Right cardiac atrium (tissue), 5 donors: ENCODE measurements at regions not wholly inside any gene's neighbourhood (a gene's known extent, or its start where the extent isn't known, plus 50 kb on each side); places are given as distances from the start of the nearest gene placed in this dataset.
"Not testable (repeated sequence)": the region's sequence is repeated elsewhere in the genome, so short reads cannot be mapped to it uniquely, and the experiment has no call there.

Experiments
- ATAC-seq, 2 donors: fragments of 200-7000 bp; cut with Tn5 transposase; one replicate each; pipeline versions ENCODE4 v1.8.0 to v1.9.1; 2020; ENCODE audit warnings: moderate library complexity in 2 of 2, mild to moderate bottlenecking in 1 of 2
- DNase-seq, 3 donors: peaks; one replicate each; pipeline ENCODE4 v3.0.0-alpha.2; 2020
- H3K27ac ChIP-seq: one replicate; pipeline ENCODE4 v1.5.1; 2013; ENCODE audit warnings: mild to moderate bottlenecking, low read length, control low read depth, moderate library complexity
- H3K27me3 ChIP-seq: one replicate; pipeline ENCODE4 v1.6.1; 2013; ENCODE audit not compliant: control insufficient read depth, insufficient read depth
- H3K4me1 ChIP-seq: one replicate; pipeline ENCODE4 v1.6.1; 2013; ENCODE audit warnings: low read length; ENCODE audit not compliant: control insufficient read depth, insufficient read depth
- H3K4me3 ChIP-seq: one replicate; pipeline ENCODE4 v1.5.1; 2013; ENCODE audit warnings: low read length, control low read depth
- H3K9me3 ChIP-seq: one replicate; pipeline ENCODE4 v1.6.1; 2013; ENCODE audit warnings: low read length; ENCODE audit not compliant: control insufficient read depth
- WGBS: extraction: QIAGEN DNeasy Blood & Tissue Kit; methylation state at CpG from one replicate; pipeline ENCODE4 v1.1.7; 2013; 5-methylcytosine and 5-hydroxymethylcytosine counted together
- intact Hi-C, 4 donors: fragments of 100-400 bp; cut with DNase I; formaldehyde crosslinking; loops; one replicate each; pipeline versions ENCODE4 v1.11.0 to v1.14.0; 2022 to 2023
- donor health status: healthy with polysubstance abuse.
- donor health status: DM: no; HTN: yes; CAD: no.
- donor health status: DM: no; HTN: no; CAD: no.
- donor health status: DM: no; HTN: yes; CAD: no; lungs with severe emphysema.
- donor health status: DM: yes; HTN: yes; CAD: no.

DNA sequence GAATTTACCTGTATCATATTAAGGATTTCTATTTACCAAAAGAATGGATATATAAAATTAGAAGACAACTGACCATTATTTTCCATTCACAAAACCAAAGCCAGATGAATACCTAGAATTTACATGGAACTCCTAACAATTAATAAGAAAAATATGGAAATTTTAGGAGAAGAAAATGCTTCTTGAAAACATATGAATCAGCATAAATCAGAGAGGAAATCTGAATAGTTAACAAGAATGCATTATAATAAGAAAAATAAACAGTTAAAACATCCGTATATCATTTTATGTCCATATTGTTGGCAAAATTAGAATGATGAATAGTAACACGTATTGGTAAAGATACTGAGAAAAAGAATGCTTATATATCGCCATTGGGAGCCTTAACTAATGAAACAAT lies 505.5 kb downstream of the NEBL start:
- no peaks in the 10 kb centered on the region for H3K4me1 ChIP-seq
- no peaks in the 10 kb centered on the region for H3K27me3 ChIP-seq
- H3K9me3 ChIP-seq: no peaks in the 10 kb centered on the region
- no peak overlapping the region for H3K27ac ChIP-seq
- no peak overlapping the region for H3K4me3 ChIP-seq
- intact Hi-C loops: no loop called here
- ATAC-seq (no peak), DNase-seq (no peak)
- 94% methylated on average over 3 of the region's 3 CpGs for WGBS

DNA sequence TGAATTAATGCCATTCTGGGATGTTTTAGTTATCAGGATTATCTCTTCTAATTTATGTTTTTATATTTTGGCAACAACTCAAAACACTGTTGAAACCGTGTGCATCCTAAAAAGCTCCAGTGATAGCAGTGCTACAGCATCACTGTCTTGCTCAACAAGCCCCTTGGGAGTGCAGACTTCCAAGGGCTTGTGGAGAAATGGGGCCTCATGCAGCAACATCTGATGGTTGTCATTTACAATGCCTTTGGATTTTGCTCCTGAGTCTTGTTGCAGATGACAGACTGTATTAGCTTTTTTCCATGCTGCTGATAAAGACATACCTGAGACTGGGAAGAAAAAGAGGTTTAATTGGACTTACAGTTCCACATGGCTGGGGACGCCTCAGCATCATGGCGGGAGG lies 515.4 kb downstream of the NEBL start:
- no peak overlapping the region for H3K27ac ChIP-seq
- no peaks in the 10 kb centered on the region for H3K9me3 ChIP-seq
- intact Hi-C loops: no loop called here
- 80% methylated on average over 3 of the region's 3 CpGs for WGBS
- no peak overlapping the region for H3K4me3 ChIP-seq
- H3K27me3 ChIP-seq: no peaks in the 10 kb centered on the region
- no peak for DNase-seq
- no peaks in the 10 kb centered on the region for H3K4me1 ChIP-seq
- ATAC-seq: no peak

DNA sequence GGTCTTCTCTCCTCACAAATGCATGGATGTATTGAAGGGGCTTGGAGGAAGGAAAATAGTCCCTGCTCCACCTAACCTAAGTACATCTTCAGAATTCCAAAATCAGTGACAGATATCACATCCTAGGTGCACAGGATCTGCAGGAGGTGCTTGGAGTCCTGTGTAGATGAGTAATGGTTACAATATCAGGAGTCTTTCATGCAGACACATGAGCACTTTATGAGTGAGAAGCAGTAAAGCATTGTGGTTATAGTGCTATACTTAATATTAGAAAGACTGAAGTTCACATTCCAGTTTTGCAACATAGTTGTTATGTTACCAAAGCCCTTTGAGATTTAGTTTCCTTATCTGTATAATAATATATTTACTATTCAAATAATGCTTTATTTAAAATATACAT lies 516.7 kb downstream of the NEBL start:
- Histone ChIP-seq H3K9me3 (no peaks in the 10 kb centered on the region), H3K27me3 (no peaks in the 10 kb centered on the region), H3K27ac (no peak overlapping the region), H3K4me3 (no peak overlapping the region), H3K4me1 (no peaks in the 10 kb centered on the region)
- ATAC-seq (no peak), DNase-seq (no peak)
- intact Hi-C loops: no loop called here

DNA sequence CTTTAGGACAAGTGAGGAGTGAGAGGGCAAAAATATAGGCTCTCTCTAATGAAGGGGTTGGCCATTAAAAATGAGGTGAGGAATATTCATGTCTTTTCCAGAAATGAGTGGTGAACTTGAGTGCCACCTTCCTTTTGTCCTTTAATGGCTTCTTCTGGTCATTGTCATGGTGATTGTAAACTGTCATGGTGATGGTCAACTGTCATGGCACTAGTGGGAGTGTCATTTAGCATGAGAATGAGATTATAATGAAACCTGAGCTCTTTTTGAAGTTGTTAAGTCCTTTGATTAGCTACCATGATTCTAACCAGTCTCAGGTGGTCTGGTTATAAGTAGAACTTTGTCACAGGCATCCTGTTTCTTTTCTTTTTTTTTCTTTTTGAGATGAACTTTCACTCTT lies 524.4 kb downstream of the NEBL start:
- no peaks in the 10 kb centered on the region for H3K27me3 ChIP-seq
- intact Hi-C loops: no loop called here
- no peak for ATAC-seq

DNA sequence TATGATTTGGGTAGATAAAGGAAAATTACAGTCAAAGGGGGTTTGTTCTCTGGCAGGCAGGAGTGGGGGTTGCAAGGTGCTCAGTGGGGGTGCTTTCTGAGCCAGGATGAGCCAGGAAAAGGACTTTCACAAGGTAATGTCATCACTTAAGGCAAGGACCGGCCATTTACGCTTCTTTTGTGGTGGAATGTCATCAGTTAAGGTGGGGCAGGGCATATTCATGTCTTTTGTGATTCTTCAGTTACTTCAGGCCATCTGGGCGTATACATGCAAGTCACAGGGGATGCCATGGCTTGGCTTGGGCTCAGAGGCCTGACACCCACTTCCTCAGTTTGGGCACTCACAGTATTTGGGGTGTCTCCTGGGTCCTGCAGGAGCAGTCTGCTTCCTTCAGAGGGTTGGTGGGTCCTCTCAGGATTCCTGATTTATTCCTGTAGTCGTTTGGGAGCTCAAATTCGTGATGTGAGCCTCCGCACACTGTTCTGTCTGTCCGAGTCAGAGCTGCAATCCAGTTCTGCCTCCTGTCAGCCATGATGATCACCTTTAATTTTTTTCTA lies 526.1 kb downstream of the NEBL start:
- H3K27ac ChIP-seq, H3K27me3 ChIP-seq, H3K9me3 ChIP-seq, DNase-seq, H3K4me1 ChIP-seq, H3K4me3 ChIP-seq, intact Hi-C loops, ATAC-seq: not testable (repeated sequence)
- 89% methylated on average over 7 of the region's 7 CpGs for WGBS

More for the DNA sequence above, 524.4 kb downstream of the NEBL start:
- H3K4me3 ChIP-seq: no peak overlapping the region
- H3K9me3 ChIP-seq: no peaks in the 10 kb centered on the region
- no peak overlapping the region for H3K27ac ChIP-seq
- no peak for DNase-seq
- H3K4me1 ChIP-seq: no peaks in the 10 kb centered on the region

DNA sequence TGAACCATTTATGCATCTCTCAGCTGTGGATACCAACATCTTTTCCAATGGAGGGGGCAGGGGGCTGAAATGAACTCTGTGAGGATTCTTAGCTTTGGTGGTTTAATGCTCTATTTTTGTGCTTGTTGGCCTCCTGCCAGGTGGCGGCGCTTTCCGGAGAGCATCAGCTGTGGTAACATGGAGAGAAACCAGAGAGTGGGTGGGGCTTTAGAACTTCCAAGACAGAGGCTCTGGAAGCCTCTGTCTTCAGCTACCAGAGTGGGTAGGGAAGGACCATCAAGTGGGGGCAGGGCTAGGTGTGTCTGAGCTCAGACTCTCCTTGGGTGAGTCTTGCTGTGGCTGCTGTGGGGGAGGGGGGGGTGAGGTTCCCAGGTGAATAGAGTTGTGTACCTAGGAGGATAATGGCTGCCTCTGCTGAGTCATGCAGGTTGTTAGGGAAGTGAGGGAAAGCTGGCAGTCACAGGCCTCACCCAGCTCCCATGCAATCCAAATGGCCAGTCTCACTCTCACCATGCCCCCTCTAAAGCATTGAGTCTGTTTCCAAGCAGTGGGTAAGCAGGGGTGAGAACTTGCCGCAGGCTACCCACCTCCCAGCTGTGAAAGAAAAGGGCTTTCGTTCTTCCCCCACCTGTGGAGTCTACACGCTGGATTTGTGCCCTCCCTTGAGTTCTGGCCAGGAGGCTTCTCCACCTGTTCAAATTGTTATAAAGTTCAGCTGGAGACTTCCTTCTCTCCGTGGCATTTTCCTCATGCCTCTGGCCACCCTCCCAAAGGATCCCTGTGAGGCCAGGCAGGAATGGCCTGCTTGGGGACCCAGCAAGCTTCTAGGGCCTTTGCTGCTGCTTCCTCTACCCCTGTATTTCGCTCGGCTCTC lies 527.0 kb downstream of the NEBL start:
- intact Hi-C loops: no loop called here
- Histone ChIP-seq H3K4me3 (no peak overlapping the region), H3K27ac (no peak overlapping the region), H3K9me3 (no peaks in the 10 kb centered on the region), H3K4me1 (no peaks in the 10 kb centered on the region), H3K27me3 (no peaks in the 10 kb centered on the region)
- DNase-seq: peak in 2 of 3 donors; percentile 18 to 43
- no peak for ATAC-seq
- WGBS: 78% methylated on average over 9 of the region's 9 CpGs

DNA sequence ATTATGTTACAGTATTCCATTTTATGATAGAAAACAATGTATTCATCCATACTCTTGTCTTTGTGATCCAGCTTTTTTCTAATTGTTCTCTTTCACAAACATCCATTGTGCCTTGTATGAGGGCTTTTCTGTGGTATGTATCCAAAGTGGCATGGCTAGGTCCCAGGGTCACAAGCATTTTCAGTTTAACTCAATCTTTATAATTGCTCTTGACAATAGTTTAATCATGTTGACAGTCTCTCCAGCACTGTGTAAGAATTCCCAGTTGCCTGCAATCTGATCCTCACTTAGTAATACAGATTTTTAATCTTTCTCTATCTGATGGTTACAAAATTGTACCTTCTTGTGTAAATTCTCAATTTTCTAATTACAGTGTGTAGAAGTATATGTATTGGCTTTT lies 533.4 kb downstream of the NEBL start:
- H3K27me3 ChIP-seq: no peaks in the 10 kb centered on the region
- no peaks in the 10 kb centered on the region for H3K9me3 ChIP-seq
- no peak overlapping the region for H3K4me3 ChIP-seq
- intact Hi-C loops: no loop called here
- no peaks in the 10 kb centered on the region for H3K4me1 ChIP-seq
- no peak overlapping the region for H3K27ac ChIP-seq
- no peak for ATAC-seq
- no peak for DNase-seq

DNA sequence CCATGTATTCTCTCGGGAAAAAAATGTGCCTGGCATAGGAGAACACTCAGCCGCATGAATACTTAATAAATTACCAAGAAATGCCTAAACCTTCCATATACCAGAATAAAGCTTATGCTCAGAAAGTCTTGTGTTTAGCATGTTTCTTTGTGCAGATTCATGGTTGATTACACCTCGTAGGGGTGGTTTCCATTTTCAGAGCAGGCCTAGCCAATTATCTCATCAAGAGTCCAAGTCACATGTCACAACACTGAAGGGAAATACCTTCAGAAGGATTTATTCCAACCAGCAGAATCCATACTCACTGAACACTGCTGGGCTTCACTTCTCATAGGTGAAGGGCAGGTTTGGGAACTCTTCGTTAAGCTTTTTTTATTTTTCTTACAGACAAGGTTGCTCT lies 539.7 kb downstream of the PLXDC2 start:
- Histone ChIP-seq H3K27me3 (no peaks in the 10 kb centered on the region), H3K4me3 (no peak overlapping the region), H3K4me1 (no peaks in the 10 kb centered on the region), H3K27ac (no peak overlapping the region), H3K9me3 (no peaks in the 10 kb centered on the region)
- ATAC-seq (no peak), DNase-seq (no peak)
- WGBS: 90% methylated on average over 4 of the region's 4 CpGs
- intact Hi-C loops: no loop called here

DNA sequence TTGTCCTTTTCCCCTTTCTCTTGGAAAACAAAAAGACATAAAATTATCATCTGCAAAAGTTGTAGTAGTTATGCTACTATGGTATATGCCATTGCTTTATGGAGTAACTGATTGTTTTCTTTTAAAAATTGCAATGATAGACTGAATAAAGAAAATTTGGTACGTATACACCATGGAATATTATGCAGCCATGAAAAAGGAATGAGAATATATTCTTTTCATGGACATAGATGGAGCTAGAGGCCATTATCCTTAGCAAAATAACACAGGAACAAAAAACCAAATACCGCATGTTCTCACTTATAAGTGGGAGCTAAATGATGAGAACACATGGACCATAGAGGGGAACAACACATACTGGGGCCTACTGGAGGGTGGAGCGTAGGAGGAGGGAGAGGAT lies 538.8 kb downstream of the PLXDC2 start:
- intact Hi-C loops: no loop called here
- Histone ChIP-seq H3K27me3 (no peaks in the 10 kb centered on the region), H3K27ac (no peak overlapping the region), H3K4me1 (no peaks in the 10 kb centered on the region), H3K4me3 (no peak overlapping the region), H3K9me3 (no peaks in the 10 kb centered on the region)
- ATAC-seq (no peak), DNase-seq (no peak)
- WGBS: 99% methylated on average over 3 of the region's 3 CpGs

DNA sequence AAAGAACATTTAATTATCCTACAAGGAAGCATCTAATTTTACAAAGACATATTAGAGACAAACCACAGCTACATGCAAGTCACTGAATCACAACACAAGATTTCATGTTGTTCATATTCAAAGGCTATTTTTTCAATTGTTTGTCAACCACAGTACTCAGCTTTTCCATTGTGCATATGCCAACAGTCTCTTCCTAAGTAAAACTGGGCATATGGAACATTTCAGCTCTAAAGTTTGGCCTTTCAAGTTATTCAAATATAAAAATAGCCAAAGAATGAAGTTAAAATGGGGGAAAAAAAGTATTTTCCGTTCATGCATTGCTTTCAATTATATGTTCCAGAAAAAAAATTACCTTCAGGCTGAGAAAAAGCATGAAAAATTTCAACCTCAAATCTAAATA lies 537.9 kb downstream of the PLXDC2 start:
- intact Hi-C loops: no loop called here
- H3K27me3 ChIP-seq: no peaks in the 10 kb centered on the region
- H3K4me1 ChIP-seq: no peaks in the 10 kb centered on the region
- H3K27ac ChIP-seq: no peak overlapping the region
- H3K9me3 ChIP-seq: no peaks in the 10 kb centered on the region
- 70% methylated on average over 1 of the region's 1 CpG for WGBS
- ATAC-seq: no peak
- no peak for DNase-seq
- no peak overlapping the region for H3K4me3 ChIP-seq

DNA sequence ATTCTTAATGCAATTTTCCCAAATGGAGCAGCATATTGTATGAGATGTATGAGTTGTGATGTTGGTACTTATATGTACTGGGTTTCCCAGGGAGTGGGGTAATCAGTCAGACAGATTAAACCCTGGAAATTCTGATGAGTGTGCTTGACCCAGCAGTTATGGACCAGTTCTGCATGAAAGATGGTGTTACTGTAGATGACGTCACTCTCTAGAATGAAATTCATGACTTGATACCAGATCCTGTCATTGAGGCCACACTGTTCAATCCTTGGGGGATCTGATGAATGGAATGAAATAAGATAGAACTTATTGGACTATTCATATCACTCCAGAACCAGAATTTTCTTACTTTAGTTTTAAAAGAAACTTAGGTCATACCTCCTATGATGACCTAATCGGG lies 534.3 kb downstream of the PLXDC2 start:
- Histone ChIP-seq H3K4me3 (no peak overlapping the region), H3K27ac (no peak overlapping the region), H3K27me3 (no peaks in the 10 kb centered on the region), H3K4me1 (no peaks in the 10 kb centered on the region), H3K9me3 (no peaks in the 10 kb centered on the region)
- WGBS: 93% methylated on average over 2 of the region's 2 CpGs
- intact Hi-C loops: no loop called here
- DNase-seq (no peak), ATAC-seq (no peak)

DNA sequence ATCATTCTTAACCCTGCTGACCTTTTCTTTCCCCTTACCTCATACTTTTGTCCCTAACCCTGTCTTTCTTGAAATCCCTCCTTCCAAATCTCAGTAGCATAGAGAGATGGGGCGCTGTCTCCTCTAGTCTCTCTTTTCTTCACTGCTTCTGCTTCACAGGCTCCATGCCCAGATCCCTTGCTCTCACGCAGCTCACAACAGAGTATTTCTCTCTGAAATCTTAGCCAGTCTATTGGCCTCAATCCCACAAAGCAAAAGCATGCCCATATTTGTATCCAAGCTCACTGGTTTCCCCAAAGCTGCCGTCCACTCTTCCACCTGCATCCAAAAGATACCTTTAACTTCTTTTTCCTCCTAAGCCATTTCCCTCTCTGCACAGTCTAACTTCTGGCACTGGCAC lies 526.8 kb downstream of the PLXDC2 start:
- intact Hi-C loops: no loop called here
- Histone ChIP-seq H3K4me3 (no peak overlapping the region), H3K27me3 (no peaks in the 10 kb centered on the region), H3K27ac (no peak overlapping the region), H3K4me1 (no peaks in the 10 kb centered on the region), H3K9me3 (no peaks in the 10 kb centered on the region)
- WGBS: 46% methylated on average over 3 of the region's 3 CpGs
- DNase-seq: no peak
- ATAC-seq: no peak
